ENCODE measurements at regions not wholly inside any gene's neighbourhood (a gene's known extent, or its start where the extent isn't known, plus 50 kb on each side); places are given as distances from the start of the nearest gene placed in this dataset.

- DNase-seq, result no peak
- intact Hi-C loops (cut with micrococcal nuclease; ENCODE audit: unreplicated experiment), result no loop called here
- Mint-ChIP-seq H3K27ac (ENCODE audit: unreplicated experiment) (no peak overlapping the region), H3K9me3 (ENCODE audit: unreplicated experiment) (peaks cover 9% of the 10 kb centered on the region), H3K4me3 (ENCODE audit: unreplicated experiment) (no peak overlapping the region), H3K27me3 (ENCODE audit: insufficient read depth, unreplicated experiment) (peaks cover 29% of the 10 kb centered on the region), H3K36me3 (ENCODE audit: insufficient read depth, unreplicated experiment) (no peaks in the 10 kb centered on the region), H3K4me1 (ENCODE audit: low read depth, unreplicated experiment) (no peaks in the 10 kb centered on the region)
- TF ChIP-seq CTCF (IDR thresholded peaks at IDR 0.05; ENCODE audit: insufficient read depth in 1 of 2, low read depth in 1 of 2, low read length in 1 of 2, severe bottlenecking in 1 of 2, unreplicated experiment in 1 of 2), result no peak
- Histone ChIP-seq H3K4me1 (no peaks in the 10 kb centered on the region), H3K9me3 (peaks cover 3% of the 10 kb centered on the region; the same call in 1 of the 2 replicates), H3K4me3 (ENCODE audit: low read depth, low read length) (no peak overlapping the region), H3K27me3 (replicated peaks; ENCODE audit: control insufficient read depth, insufficient read depth, low read length) (no peaks in the 10 kb centered on the region), H3K36me3 (ENCODE audit: control insufficient read depth, insufficient read depth, low read length) (no peaks in the 10 kb centered on the region)
- ChIA-PET CTCF (interaction anchor here (3.8 kb wide), 1 partner anchor 71 kb away, joined by 26 read pairs; no protein-coding TSS in a partner anchor), POLR2A (no interaction called here)
- BruUV-seq (replicated peaks), result no TSS peak
These were observed 192.5 kb upstream of the ZFP64 start for GRCh38 chr20:52383995-52384621.

GRCh38 chr20:52382933-52383332 is 191.4 kb upstream of the ZFP64 start:
- Mint-ChIP-seq H3K36me3 (ENCODE audit: insufficient read depth, unreplicated experiment) (no peaks in the 10 kb centered on the region), H3K27me3 (ENCODE audit: insufficient read depth, unreplicated experiment) (peaks cover 29% of the 10 kb centered on the region), H3K9me3 (ENCODE audit: unreplicated experiment) (peaks cover 6% of the 10 kb centered on the region), H3K4me1 (ENCODE audit: low read depth, unreplicated experiment) (no peaks in the 10 kb centered on the region), H3K4me3 (ENCODE audit: unreplicated experiment) (no peak overlapping the region), H3K27ac (ENCODE audit: unreplicated experiment) (no peak overlapping the region)
- no peak for DNase-seq
- no peaks in the 10 kb centered on the region for H3K27me3 ChIP-seq (replicated peaks; ENCODE audit: control insufficient read depth, insufficient read depth, low read length)
- no peaks in the 10 kb centered on the region for H3K4me1 ChIP-seq
- peaks cover under 1% of the 10 kb centered on the region; the same call in 1 of the 2 replicates for H3K9me3 ChIP-seq
- ChIA-PET POLR2A (no interaction called here), CTCF (interaction anchor here (0.7 to 3.8 kb wide), 3 partner anchors 17 to 70 kb away, joined by 3 to 26 read pairs (median 3); no protein-coding TSS in a partner anchor)
- H3K4me3 ChIP-seq (ENCODE audit: low read depth, low read length), result no peak overlapping the region
- intact Hi-C loops (cut with micrococcal nuclease; ENCODE audit: unreplicated experiment), result no loop called here
- H3K36me3 ChIP-seq (ENCODE audit: control insufficient read depth, insufficient read depth, low read length), result no peaks in the 10 kb centered on the region
- no TSS peak for BruUV-seq (replicated peaks)
- TF ChIP-seq CTCF (IDR thresholded peaks at IDR 0.05; ENCODE audit: insufficient read depth in 1 of 2, low read depth in 1 of 2, low read length in 1 of 2, severe bottlenecking in 1 of 2, unreplicated experiment in 1 of 2), result no peak

- no peaks in the 10 kb centered on the region for H3K4me1 ChIP-seq
- DNase-seq, result peak in 1 of 2 experiments; percentile 80
- no peak overlapping the region for H3K4me3 ChIP-seq (ENCODE audit: low read depth, low read length)
- Mint-ChIP-seq H3K4me3 (ENCODE audit: unreplicated experiment) (no peak overlapping the region), H3K4me1 (ENCODE audit: low read depth, unreplicated experiment) (no peaks in the 10 kb centered on the region), H3K27ac (ENCODE audit: unreplicated experiment) (no peak overlapping the region), H3K9me3 (ENCODE audit: unreplicated experiment) (no peaks in the 10 kb centered on the region), H3K27me3 (ENCODE audit: insufficient read depth, unreplicated experiment) (peaks cover 19% of the 10 kb centered on the region), H3K36me3 (ENCODE audit: insufficient read depth, unreplicated experiment) (no peaks in the 10 kb centered on the region)
- no TSS peak for BruUV-seq (replicated peaks)
- no peaks in the 10 kb centered on the region for H3K27me3 ChIP-seq (replicated peaks; ENCODE audit: control insufficient read depth, insufficient read depth, low read length)
- ChIA-PET CTCF (interaction anchor here (1.1 to 1.8 kb wide), 2 partner anchors 67 to 68 kb away, joined by 5 read pairs; no protein-coding TSS in a partner anchor), POLR2A (no interaction called here)
- H3K9me3 ChIP-seq, result no peaks in the 10 kb centered on the region
- no peaks in the 10 kb centered on the region for H3K36me3 ChIP-seq (ENCODE audit: control insufficient read depth, insufficient read depth, low read length)
- peak; percentile 99 to 100 for TF ChIP-seq CTCF (IDR thresholded peaks at IDR 0.05; ENCODE audit: insufficient read depth in 1 of 2, low read depth in 1 of 2, low read length in 1 of 2, severe bottlenecking in 1 of 2, unreplicated experiment in 1 of 2)
- intact Hi-C loops (cut with micrococcal nuclease; ENCODE audit: unreplicated experiment), result loop anchor here (1.0 kb wide), 3 partner anchors 68 to 252 kb away; no protein-coding TSS in a partner anchor
These were observed 188.3 kb upstream of the ZFP64 start for GRCh38 chr20:52379723-52380336.
